ENCODE measurements at regions not wholly inside any gene's neighbourhood (a gene's known extent, or its start where the extent isn't known, plus 50 kb on each side); places are given as distances from the start of the nearest gene placed in this dataset.

DNA sequence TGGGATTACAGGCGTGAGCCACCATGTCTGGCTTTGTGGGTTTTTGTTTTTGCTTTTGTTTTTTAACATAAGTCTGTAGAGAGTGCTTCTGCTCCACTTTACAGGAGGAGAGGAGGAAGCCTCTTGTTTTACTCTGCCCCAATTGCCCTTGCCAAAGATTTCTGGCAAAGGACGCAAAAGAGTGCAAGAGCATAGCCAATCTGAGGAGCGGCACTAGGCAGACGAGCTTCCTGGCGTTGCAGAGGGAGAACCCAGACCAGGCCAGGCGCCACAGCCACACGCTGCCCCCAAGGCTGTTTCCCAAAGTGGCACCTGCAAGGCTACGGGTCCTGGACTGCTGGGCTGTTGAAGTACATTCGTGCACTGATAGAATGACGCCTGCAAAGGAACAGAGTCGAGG, 96.2 kb downstream of the BBS10 start:
- CTCF ChIA-PET: no interaction called here
- H3K9me3 ChIP-seq (ENCODE audit: control insufficient read depth, insufficient read depth, low read depth, low read length): no peaks in the 10 kb centered on the region
- no peaks in the 10 kb centered on the region for H3K27me3 ChIP-seq (ENCODE audit: control insufficient read depth, insufficient read depth, low read length)
- H3K36me3 ChIP-seq (ENCODE audit: control insufficient read depth, insufficient read depth, low read length): no peaks in the 10 kb centered on the region
- H3K4me3 ChIP-seq (ENCODE audit: low read depth in 2 of 2, low read length in 2 of 2): no peak overlapping the region
- DNase-seq (ENCODE audit: low read depth, low spot score) (no peak), ATAC-seq (no peak)
- TF ChIP-seq, protein P1, sequence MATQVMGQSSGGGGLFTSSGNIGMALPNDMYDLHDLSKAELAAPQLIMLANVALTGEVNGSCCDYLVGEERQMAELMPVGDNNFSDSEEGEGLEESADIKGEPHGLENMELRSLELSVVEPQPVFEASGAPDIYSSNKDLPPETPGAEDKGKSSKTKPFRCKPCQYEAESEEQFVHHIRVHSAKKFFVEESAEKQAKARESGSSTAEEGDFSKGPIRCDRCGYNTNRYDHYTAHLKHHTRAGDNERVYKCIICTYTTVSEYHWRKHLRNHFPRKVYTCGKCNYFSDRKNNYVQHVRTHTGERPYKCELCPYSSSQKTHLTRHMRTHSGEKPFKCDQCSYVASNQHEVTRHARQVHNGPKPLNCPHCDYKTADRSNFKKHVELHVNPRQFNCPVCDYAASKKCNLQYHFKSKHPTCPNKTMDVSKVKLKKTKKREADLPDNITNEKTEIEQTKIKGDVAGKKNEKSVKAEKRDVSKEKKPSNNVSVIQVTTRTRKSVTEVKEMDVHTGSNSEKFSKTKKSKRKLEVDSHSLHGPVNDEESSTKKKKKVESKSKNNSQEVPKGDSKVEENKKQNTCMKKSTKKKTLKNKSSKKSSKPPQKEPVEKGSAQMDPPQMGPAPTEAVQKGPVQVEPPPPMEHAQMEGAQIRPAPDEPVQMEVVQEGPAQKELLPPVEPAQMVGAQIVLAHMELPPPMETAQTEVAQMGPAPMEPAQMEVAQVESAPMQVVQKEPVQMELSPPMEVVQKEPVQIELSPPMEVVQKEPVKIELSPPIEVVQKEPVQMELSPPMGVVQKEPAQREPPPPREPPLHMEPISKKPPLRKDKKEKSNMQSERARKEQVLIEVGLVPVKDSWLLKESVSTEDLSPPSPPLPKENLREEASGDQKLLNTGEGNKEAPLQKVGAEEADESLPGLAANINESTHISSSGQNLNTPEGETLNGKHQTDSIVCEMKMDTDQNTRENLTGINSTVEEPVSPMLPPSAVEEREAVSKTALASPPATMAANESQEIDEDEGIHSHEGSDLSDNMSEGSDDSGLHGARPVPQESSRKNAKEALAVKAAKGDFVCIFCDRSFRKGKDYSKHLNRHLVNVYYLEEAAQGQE (IDR thresholded peaks at IDR 0.05; ENCODE audit: insufficient read depth in 1 of 2, low read depth in 2 of 2, low read length in 1 of 2): no peak
- TF ChIP-seq POLR2AphosphoS5 (IDR thresholded peaks at IDR 0.05; ENCODE audit: low read depth, low read length) (no peak), SIN3A (IDR thresholded peaks at IDR 0.05; ENCODE audit: borderline replicate concordance, insufficient read depth, low read depth, low read length) (no peak), TCF7L2 (IDR thresholded peaks at IDR 0.05; ENCODE audit: low read depth, low read length) (no peak)
- TF ChIP-seq, protein P2, sequence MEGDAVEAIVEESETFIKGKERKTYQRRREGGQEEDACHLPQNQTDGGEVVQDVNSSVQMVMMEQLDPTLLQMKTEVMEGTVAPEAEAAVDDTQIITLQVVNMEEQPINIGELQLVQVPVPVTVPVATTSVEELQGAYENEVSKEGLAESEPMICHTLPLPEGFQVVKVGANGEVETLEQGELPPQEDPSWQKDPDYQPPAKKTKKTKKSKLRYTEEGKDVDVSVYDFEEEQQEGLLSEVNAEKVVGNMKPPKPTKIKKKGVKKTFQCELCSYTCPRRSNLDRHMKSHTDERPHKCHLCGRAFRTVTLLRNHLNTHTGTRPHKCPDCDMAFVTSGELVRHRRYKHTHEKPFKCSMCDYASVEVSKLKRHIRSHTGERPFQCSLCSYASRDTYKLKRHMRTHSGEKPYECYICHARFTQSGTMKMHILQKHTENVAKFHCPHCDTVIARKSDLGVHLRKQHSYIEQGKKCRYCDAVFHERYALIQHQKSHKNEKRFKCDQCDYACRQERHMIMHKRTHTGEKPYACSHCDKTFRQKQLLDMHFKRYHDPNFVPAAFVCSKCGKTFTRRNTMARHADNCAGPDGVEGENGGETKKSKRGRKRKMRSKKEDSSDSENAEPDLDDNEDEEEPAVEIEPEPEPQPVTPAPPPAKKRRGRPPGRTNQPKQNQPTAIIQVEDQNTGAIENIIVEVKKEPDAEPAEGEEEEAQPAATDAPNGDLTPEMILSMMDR (IDR thresholded peaks at IDR 0.05): no peak
- H3K4me1 ChIP-seq (ENCODE audit: control insufficient read depth, insufficient read depth, low read length): no peaks in the 10 kb centered on the region
- intact Hi-C loops (cut with micrococcal nuclease; ENCODE audit: unreplicated experiment) (no loop called here), in situ Hi-C loops (cut with HindIII; ENCODE audit: low pct_unique_long_range_greater_than_20kb, low sequenced_read_pairs) (no loop called here)
- POLR2A ChIA-PET: no interaction called here
- H3K27ac ChIP-seq (ENCODE audit: low read length): no peak overlapping the region
- BruUV-seq (replicated peaks): no TSS peak

DNA sequence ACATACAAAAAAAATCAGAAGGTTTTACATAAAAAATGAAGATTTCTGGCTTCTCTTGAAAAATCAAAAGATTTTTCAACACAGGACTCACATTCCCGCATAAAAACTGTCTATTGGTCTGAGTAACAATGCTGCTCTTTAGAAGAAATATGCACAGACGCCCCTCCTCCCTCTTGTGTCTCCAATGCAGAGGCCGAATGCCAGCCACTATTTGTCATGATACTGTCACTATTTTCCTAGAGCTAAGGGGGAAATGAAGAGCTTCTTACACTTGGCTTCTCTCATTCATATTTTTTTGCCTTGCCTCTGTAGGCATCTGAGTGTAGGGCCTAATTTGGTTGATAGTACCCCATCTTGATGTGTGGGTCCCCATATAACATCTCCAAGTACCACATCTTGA, 98.0 kb downstream of the BBS10 start:
- H3K4me1 ChIP-seq (ENCODE audit: control insufficient read depth, insufficient read depth, low read length): no peaks in the 10 kb centered on the region
- DNase-seq (ENCODE audit: low read depth, low spot score) (no peak), ATAC-seq (no peak)
- no peaks in the 10 kb centered on the region for H3K9me3 ChIP-seq (ENCODE audit: control insufficient read depth, insufficient read depth, low read depth, low read length)
- POLR2A ChIA-PET: no interaction called here
- CTCF ChIA-PET: no interaction called here
- no peaks in the 10 kb centered on the region for H3K27me3 ChIP-seq (ENCODE audit: control insufficient read depth, insufficient read depth, low read length)
- in situ Hi-C loops (cut with HindIII; ENCODE audit: low pct_unique_long_range_greater_than_20kb, low sequenced_read_pairs) (no loop called here), intact Hi-C loops (cut with micrococcal nuclease; ENCODE audit: unreplicated experiment) (no loop called here)
- no peak overlapping the region for H3K27ac ChIP-seq (ENCODE audit: low read length)
- TF ChIP-seq POLR2AphosphoS5 (IDR thresholded peaks at IDR 0.05; ENCODE audit: low read depth, low read length) (no peak), SIN3A (IDR thresholded peaks at IDR 0.05; ENCODE audit: borderline replicate concordance, insufficient read depth, low read depth, low read length) (no peak), TCF7L2 (IDR thresholded peaks at IDR 0.05; ENCODE audit: low read depth, low read length) (no peak)
- TF ChIP-seq, protein P1 (IDR thresholded peaks at IDR 0.05; ENCODE audit: insufficient read depth in 1 of 2, low read depth in 2 of 2, low read length in 1 of 2): no peak
- TF ChIP-seq, protein P2 (IDR thresholded peaks at IDR 0.05): no peak
- no TSS peak for BruUV-seq (replicated peaks)
- no peak overlapping the region for H3K4me3 ChIP-seq (ENCODE audit: low read depth in 2 of 2, low read length in 2 of 2)
- no peaks in the 10 kb centered on the region for H3K36me3 ChIP-seq (ENCODE audit: control insufficient read depth, insufficient read depth, low read length)

All from Panc1 (cell line).